HEK293T (cell line): ENCODE measurements at regions not wholly inside any gene's neighbourhood (a gene's known extent, or its start where the extent isn't known, plus 50 kb on each side); places are given as distances from the start of the nearest gene placed in this dataset.

Experiments
- CTBP1 ChIP-seq: fragments of 450-650 bp; IDR thresholded peaks from 2 replicates; pipeline ENCODE4 v1.6.1; 2016; ENCODE audit warnings: borderline replicate concordance
- ELF4 ChIP-seq: fragments of 450-650 bp; IDR thresholded peaks from 2 replicates; pipeline ENCODE4 v1.6.1; 2017; ENCODE audit warnings: antibody characterized with exemption
- FOXK2 ChIP-seq: fragments of 450-650 bp; IDR thresholded peaks from 2 replicates; pipeline ENCODE4 v1.6.1; 2016; ENCODE audit warnings: mild to moderate bottlenecking
- HDGF ChIP-seq: fragments of 450-650 bp; IDR thresholded peaks from 2 replicates; pipeline ENCODE4 v1.6.1; 2017; ENCODE audit warnings: antibody characterized with exemption, borderline replicate concordance
- LEF1 ChIP-seq: fragments of 450-650 bp; IDR thresholded peaks from 2 replicates; pipeline ENCODE4 v1.6.1; 2017; ENCODE audit warnings: mild to moderate bottlenecking, borderline replicate concordance
- NFRKB ChIP-seq: fragments of 450-650 bp; IDR thresholded peaks from 2 replicates; pipeline ENCODE4 v1.6.1; 2016; ENCODE audit warnings: mild to moderate bottlenecking, moderate library complexity
- SUZ12 ChIP-seq: fragments of 450-650 bp; IDR thresholded peaks from 2 replicates; pipeline ENCODE4 v1.6.1; 2016; ENCODE audit warnings: mild to moderate bottlenecking

GRCh38 chr14:101631199-101631598 lies 69.9 kb downstream of the DIO3 start:
- TF ChIP-seq HDGF: no peak
- no peak for TF ChIP-seq CTBP1
- TF ChIP-seq LEF1: no peak
- TF ChIP-seq SUZ12: no peak
- TF ChIP-seq NFRKB: no peak
- TF ChIP-seq FOXK2: no peak
- no peak for TF ChIP-seq ELF4
